ENCODE measurements at regions not wholly inside any gene's neighbourhood (a gene's known extent, or its start where the extent isn't known, plus 50 kb on each side); places are given as distances from the start of the nearest gene placed in this dataset.

DNA sequence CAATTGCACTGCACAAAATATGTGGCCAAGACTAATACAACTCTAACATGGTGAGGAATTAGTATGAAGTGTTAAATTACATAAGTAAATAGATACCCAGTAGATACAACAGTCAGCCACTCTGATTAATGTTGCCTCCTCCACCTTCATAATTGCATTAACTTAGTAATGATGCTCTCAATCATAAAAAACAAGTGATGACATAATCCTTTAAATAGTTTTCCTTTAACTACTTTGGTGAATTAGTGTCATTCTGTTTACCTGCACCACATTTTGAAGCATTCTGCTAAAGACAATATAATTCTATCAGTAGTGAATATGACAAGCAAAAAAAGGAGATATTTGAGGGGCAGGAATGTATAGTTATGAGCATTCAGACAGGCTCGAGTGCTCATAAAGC lies 265.9 kb upstream of the SLC24A2 start:
- intact Hi-C loops (cut with micrococcal nuclease): no loop called here

- intact Hi-C loops (cut with micrococcal nuclease): no loop called here
Observed at GRCh38 chr9:20048985-20049384, 260.1 kb upstream of the SLC24A2 start.

DNA sequence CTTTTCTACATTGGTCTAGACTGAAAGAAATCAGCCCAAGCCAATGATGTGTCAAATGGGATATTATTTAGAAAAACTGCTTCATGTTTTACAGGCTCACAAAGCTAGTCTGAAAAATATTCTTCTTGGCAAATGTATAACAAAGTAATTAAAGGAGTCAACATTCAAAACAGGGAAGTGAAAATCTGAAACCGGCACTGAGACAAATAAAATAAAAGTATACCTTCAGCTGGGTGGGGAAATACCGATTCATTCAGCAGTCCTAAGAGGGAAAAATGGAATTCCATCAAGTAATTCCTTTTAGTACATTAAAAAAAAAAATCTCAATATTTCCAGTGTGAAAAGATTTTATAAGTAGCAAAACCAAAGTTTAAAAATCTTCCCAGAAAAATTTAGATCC lies 259.6 kb upstream of the SLC24A2 start:
- intact Hi-C loops (cut with micrococcal nuclease): no loop called here

DNA sequence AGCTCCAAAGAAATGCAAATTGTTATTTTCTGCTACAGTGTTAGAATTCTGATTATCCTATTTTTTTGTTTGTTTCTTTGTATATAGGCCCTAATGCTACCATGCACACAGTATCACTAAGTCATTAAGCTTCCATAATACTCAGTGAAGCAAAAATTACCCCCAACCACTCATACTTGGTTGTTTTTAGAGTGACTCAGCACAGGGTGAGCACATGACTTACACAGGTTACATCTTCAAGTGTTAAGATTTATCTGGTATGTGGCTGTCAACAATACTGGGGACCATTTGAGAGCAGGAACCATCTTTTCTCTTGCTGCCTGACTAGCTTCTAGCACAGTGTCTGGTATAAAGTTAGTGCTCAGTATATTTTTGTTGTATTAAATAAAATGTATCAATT lies 255.8 kb upstream of the SLC24A2 start:
- intact Hi-C loops (cut with micrococcal nuclease): loop anchor here (5.0 kb wide), 3 partner anchors 97 to 1293 kb away; partner anchors contain the start of gene KLHL9

DNA sequence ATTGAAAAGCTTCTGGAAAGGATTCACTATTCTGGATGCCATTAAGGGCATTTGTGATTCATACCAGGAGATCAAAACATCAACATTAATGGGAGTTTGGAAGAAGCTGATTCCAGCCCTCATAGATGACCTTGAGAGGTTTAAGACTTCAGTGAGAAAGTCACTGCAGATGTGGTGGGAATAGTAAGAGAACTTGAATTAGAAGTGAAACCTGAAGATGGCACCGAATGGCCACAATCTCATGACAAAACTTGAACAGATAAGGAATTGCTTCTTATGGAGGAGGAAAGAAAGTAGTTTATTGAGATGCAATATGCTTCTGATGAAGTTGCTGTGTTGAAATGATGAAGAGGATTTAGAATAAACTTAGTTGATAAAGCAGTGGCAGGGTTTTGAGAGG lies 254.6 kb upstream of the SLC24A2 start:
- intact Hi-C loops (cut with micrococcal nuclease): loop anchor here (1.0 to 5.0 kb wide), 14 partner anchors 44 to 1294 kb away; partner anchors contain the start of genes FOCAD, KLHL9 and MLLT3

GRCh38 chr9:20043035-20043434 lies 254.2 kb upstream of the SLC24A2 start:
- intact Hi-C loops (cut with micrococcal nuclease): loop anchor here (1.0 to 5.0 kb wide), 14 partner anchors 44 to 1294 kb away; partner anchors contain the start of genes FOCAD, KLHL9 and MLLT3

DNA sequence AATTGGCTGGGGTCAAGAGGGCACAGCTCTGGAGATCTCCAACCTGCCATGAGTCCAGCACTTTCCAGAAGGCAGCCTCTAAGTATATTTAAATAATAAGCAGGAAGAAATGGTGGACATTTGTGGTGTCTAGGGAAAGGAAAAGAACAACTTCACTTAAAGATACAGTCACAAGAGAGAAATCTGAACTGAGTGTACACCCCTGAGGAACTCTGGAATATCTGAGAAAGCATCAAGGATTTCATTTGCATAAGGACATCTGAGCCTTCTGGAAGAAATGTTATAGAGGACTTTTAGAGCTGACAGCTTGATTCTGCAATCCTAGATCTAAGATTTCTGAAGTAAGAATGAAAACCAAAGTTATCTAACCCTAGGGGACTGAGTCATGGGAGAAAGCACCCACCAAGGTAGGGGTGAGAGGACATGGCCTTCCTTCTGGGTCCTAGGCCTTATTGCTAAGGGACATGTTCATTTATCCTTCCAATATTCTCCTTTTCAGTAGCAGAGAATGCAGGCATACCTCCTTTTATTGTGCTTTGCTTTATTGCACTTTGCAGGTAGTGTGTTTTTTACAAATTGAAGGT lies 253.4 kb upstream of the SLC24A2 start:
- intact Hi-C loops (cut with micrococcal nuclease): loop anchor here (2.0 to 5.0 kb wide), 5 partner anchors 95 to 1295 kb away; partner anchors contain the start of genes FOCAD and KLHL9

- intact Hi-C loops (cut with micrococcal nuclease): loop anchor here (2.0 to 5.0 kb wide), 5 partner anchors 94 to 1296 kb away; partner anchors contain the start of genes FOCAD and KLHL9
Observed at GRCh38 chr9:20041697-20042081, 252.9 kb upstream of the SLC24A2 start.

- intact Hi-C loops (cut with micrococcal nuclease): loop anchor here (5.0 kb wide), 3 partner anchors 94 to 1296 kb away; partner anchors contain the start of gene KLHL9
Observed at GRCh38 chr9:20040991-20041696, 252.3 kb upstream of the SLC24A2 start.

- intact Hi-C loops (cut with micrococcal nuclease): no loop called here
Observed at GRCh38 chr9:20037699-20038098, 248.9 kb upstream of the SLC24A2 start.

DNA sequence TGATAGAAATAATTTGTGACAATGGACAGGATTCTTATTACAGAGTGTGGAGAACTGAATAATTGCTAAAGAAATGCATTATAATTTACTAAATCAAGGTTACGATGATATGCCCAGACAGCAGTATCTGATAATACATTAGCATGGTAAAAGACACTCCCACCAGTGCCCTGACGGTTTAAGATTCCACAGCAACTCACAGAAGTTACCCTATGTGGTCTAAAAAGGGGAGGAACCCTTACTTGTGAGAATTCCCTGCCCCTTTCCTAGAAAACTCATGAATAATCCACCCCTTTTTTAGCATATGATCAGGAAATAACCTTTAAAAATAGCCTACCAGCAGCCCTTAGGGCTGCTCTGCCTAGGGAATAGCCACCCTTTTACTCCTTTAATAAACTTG lies 244.7 kb upstream of the SLC24A2 start:
- intact Hi-C loops (cut with micrococcal nuclease): no loop called here

DNA sequence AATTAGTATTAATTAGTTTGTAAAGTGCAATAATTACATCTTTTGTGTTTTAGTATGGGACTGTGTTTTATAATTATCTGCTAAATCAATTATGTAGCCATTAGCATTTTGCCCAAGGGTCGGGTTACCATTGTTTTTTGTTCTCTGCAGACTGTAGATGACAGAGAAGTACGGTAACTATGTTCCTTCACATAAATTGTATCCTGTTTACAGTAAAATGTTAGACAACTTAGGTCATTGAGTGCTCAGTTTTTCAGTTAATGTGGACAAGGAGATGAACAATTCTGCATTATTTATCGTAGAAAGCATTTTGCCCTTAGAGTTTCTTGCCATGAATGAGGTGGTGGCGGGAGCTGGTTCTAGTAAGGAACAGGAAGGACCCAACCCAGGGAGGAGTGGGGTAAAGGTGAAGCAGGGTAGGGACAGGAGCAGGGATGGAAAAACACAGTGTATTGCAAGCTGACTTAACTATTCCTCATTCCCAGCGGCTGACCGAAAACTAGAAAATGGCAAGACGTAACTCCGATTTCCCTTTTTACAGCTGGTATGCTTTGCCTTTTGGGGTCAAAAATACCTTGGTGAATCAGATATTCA lies 243.7 kb upstream of the SLC24A2 start:
- intact Hi-C loops (cut with micrococcal nuclease): no loop called here

- intact Hi-C loops (cut with micrococcal nuclease): no loop called here
Observed at GRCh38 chr9:20031836-20032235, 243.0 kb upstream of the SLC24A2 start.

- intact Hi-C loops (cut with micrococcal nuclease): no loop called here
Observed at GRCh38 chr9:20030671-20031070, 241.8 kb upstream of the SLC24A2 start.

DNA sequence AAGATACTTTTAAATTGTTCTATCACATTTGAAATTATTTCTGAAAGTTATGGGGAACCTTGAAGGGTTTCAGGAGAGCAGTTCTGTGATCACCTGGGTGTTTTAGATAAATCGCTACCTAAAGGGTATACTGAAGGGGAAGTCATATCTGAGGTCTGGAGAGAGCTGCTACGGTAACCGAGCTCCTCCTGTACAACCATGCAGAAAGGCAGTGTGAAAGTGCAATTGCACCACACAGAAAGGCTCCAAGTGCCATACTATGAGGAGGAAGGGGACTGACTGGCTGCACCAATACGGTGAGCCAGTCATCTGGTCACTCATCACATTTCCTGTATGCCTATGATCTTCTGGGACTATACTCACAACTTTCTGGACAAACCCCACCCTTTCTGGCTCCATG lies 241.4 kb upstream of the SLC24A2 start:
- intact Hi-C loops (cut with micrococcal nuclease): no loop called here

- intact Hi-C loops (cut with micrococcal nuclease): no loop called here
Observed at GRCh38 chr9:20028849-20029231, 240.0 kb upstream of the SLC24A2 start.

GRCh38 chr9:20028192-20028848 lies 239.5 kb upstream of the SLC24A2 start:
- intact Hi-C loops (cut with micrococcal nuclease): no loop called here

- intact Hi-C loops (cut with micrococcal nuclease): no loop called here
Observed at GRCh38 chr9:20023961-20024571, 235.2 kb upstream of the SLC24A2 start.

DNA sequence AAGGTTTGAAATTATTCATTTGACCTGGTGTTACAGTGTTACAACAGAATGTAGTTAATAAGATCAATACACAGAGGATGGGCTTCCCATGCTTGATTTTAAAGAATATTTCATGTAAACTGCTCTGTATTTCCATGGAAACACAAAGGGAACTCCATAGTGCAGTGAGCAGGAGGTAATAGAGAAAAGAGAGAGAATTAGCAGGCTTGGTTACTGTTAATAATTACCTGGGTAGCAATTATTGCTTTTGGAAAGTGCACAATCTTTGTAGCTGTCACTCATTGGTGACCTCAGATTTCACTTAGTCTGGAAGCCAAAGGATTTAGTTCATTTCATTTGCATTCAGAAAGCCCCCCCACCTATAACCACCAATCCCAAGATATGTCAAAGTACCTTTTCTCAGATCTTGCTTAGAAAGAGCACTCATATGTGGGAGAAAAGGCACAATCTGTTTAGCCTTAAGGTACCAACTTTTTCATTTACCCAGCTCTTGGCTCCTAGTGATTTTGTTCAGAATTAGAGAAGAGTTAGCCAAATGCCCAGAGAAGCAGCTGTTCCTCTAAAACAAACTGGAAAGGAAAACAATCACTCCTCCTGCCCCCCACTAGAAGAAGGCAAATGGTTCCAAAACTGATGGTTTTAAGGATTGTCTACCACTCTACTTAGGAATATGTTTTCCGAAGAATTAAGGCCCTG lies 234.5 kb upstream of the SLC24A2 start:
- intact Hi-C loops (cut with micrococcal nuclease): no loop called here

GRCh38 chr9:20022410-20022809 lies 233.6 kb upstream of the SLC24A2 start:
- intact Hi-C loops (cut with micrococcal nuclease): no loop called here

DNA sequence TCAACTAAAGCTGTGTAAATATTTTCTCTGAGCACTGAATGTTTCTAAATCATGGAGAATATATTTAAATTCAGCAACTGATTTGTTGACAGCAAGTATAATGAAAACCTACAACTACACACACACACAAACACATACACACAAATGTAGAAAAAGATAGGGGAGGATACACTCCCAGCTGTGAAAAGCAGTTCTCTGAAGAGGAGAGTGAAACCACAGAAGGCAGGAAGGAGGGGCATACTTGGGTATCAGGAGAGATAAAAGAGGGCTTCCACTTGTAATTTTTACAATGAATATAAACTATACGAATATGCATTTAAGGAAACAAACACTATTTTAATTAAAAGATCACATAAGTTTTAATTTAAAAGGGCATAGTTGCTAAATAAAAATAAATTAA lies 227.8 kb upstream of the SLC24A2 start:
- intact Hi-C loops (cut with micrococcal nuclease): no loop called here

All from T-helper 1 cell treated with Interleukin-12 subunit alpha and Interleukin-12 subunit beta and Interleukin-4 antibody, amounts not matched to agents 30 ng/mL and 1 ng/mL, for 36 hours (primary cell).